H1 (cell line): ENCODE measurements at regions not wholly inside any gene's neighbourhood (a gene's known extent, or its start where the extent isn't known, plus 50 kb on each side); places are given as distances from the start of the nearest gene placed in this dataset.

Experiments used
- CTCF ChIA-PET: fragments of 300-600 bp; sonication (Branson Sonifier 250); formaldehyde crosslinking; loops from one replicate; lab custom pipeline; 2021; ENCODE audit not compliant: partially characterized antibody; lab: Charles Lee
- POLR2A ChIA-PET: fragments of 300-600 bp; sonication (Branson Sonifier 250); formaldehyde crosslinking; loops from one replicate; lab custom pipeline; 2021; ENCODE audit warnings: inconsistent platforms; ENCODE audit not compliant: partially characterized antibody; lab: Charles Lee
- DNase-seq, 2 experiments: peaks; one replicate each; pipeline versions ENCODE4 v3.0.0 to v3.0.0-alpha.2; 2010 to 2022; ENCODE audit warnings: low spot score in 2 of 2, low read depth in 1 of 2, mixed read lengths in 1 of 2
- FAIRE-seq: peaks from 2 replicates; lab custom pipeline; 2011; peaks lifted over from hg19 to GRCh38; lab: Jason Lieb, UNC
- H2AFZ ChIP-seq: 2 replicates; pipeline ENCODE4 v1.8.1; 2012; ENCODE audit warnings: low read length, inconsistent platforms
- H2AK5ac ChIP-seq: 2 replicates; pipeline ENCODE4 v1.6.1; 2013; ENCODE audit warnings: low read depth, low read length
- H2BK120ac ChIP-seq: replicated peaks from 2 replicates; pipeline ENCODE3; 2013; ENCODE audit warnings: low read depth, low read length, inconsistent platforms
- H2BK12ac ChIP-seq: 2 replicates; pipeline ENCODE4 v1.6.1; 2013; ENCODE audit warnings: low read depth, low read length
- H2BK15ac ChIP-seq: 2 replicates; pipeline ENCODE4 v1.6.1; 2013; ENCODE audit warnings: low read length
- H2BK20ac ChIP-seq: 2 replicates; pipeline ENCODE4 v1.6.1; 2013; ENCODE audit warnings: low read length
- H2BK5ac ChIP-seq: 2 replicates; pipeline ENCODE4 v1.6.1; 2013; ENCODE audit warnings: low read depth, low read length
- H3K14ac ChIP-seq: 2 replicates; pipeline ENCODE4 v1.6.1; 2013; ENCODE audit warnings: inconsistent platforms; ENCODE audit not compliant: insufficient read length
- H3K18ac ChIP-seq: 2 replicates; pipeline ENCODE4 v1.6.1; 2013; ENCODE audit warnings: low read length; ENCODE audit errors: extremely low read depth
- H3K23ac ChIP-seq: 2 replicates; pipeline ENCODE4 v1.6.1; 2013; ENCODE audit warnings: inconsistent platforms; ENCODE audit not compliant: insufficient read length
- H3K23me2 ChIP-seq: 2 replicates; pipeline ENCODE4 v1.6.1; 2013; ENCODE audit warnings: low read depth, low read length
- H3K27ac ChIP-seq: 2 replicates; pipeline ENCODE4 v1.6.1; 2011; ENCODE audit warnings: low read depth, low read length, inconsistent platforms
- H3K27me3 ChIP-seq, 4 experiments: replicated peaks in 1 of 4; 1 replicate in 1 of 4; 2 replicates in 3 of 4; pipeline versions ENCODE4 v1.6.1 to v1.8.1; 2011 to 2013; ENCODE audit warnings: low read length in 3 of 4, mild to moderate bottlenecking in 3 of 4, inconsistent platforms in 2 of 4, mixed read lengths in 2 of 4, moderate library complexity in 1 of 4; ENCODE audit not compliant: control insufficient read depth in 3 of 4, insufficient read depth in 3 of 4; ENCODE audit errors: extremely low read depth in 1 of 4
- H3K36me3 ChIP-seq, 4 experiments: 2 replicates each; pipeline versions ENCODE4 v1.6.1 to v1.8.1; 2011 to 2013; ENCODE audit warnings: mild to moderate bottlenecking in 4 of 4, low read length in 3 of 4, moderate library complexity in 2 of 4, control low read depth in 1 of 4, inconsistent platforms in 1 of 4; ENCODE audit not compliant: insufficient read depth in 4 of 4, control insufficient read depth in 2 of 4
- H3K4ac ChIP-seq: replicated peaks from 2 replicates; pipeline ENCODE3; 2013; ENCODE audit warnings: low read length, low read depth, mixed read lengths, inconsistent platforms; ENCODE audit not compliant: insufficient read length
- H3K4me1 ChIP-seq, 4 experiments: replicated peaks in 1 of 4; 1 replicate in 1 of 4; 2 replicates in 3 of 4; pipeline versions ENCODE4 v1.6.1 to v1.8.1; 2011 to 2013; ENCODE audit warnings: low read length in 3 of 4, inconsistent platforms in 2 of 4, mixed read lengths in 1 of 4; ENCODE audit not compliant: insufficient read depth in 4 of 4, control insufficient read depth in 3 of 4
- H3K4me2 ChIP-seq, 2 experiments: 2 replicates each; pipeline versions ENCODE4 v1.6.1 to v1.8.1; 2011 to 2013; ENCODE audit warnings: low read depth in 2 of 2, low read length in 2 of 2, control low read depth in 1 of 2, inconsistent platforms in 1 of 2, mild to moderate bottlenecking in 1 of 2; ENCODE audit not compliant: insufficient read depth in 1 of 2
- H3K4me3 ChIP-seq, 4 experiments: fragments of 200-600, 300-600 bp in 1 of 4; sonication (generic), shearing (Covaris generic), sonication (Bioruptor Twin) in 1 of 4; 2 replicates each; pipeline versions ENCODE4 v1.5.1 to v1.8.1; 2011 to 2016; ENCODE audit warnings: low read length in 4 of 4, low read depth in 3 of 4, control low read depth in 2 of 4, inconsistent platforms in 2 of 4, mild to moderate bottlenecking in 2 of 4, mixed read lengths in 1 of 4, moderate library complexity in 1 of 4; ENCODE audit not compliant: insufficient read depth in 2 of 4; ENCODE audit errors: extremely low read depth in 1 of 4
- H3K56ac ChIP-seq: replicated peaks from 2 replicates; pipeline ENCODE3; 2013; ENCODE audit warnings: low read depth, mild to moderate bottlenecking, mixed read lengths, low read length, inconsistent platforms; ENCODE audit not compliant: insufficient read length
- H3K79me1 ChIP-seq: 2 replicates; pipeline ENCODE4 v1.6.1; 2013; ENCODE audit warnings: low read depth, low read length, control low read depth
- H3K79me2 ChIP-seq, 2 experiments: 2 replicates each; pipeline versions ENCODE4 v1.6.1 to v1.8.1; 2012 to 2013; ENCODE audit warnings: low read length in 2 of 2, mild to moderate bottlenecking in 2 of 2, inconsistent platforms in 1 of 2; ENCODE audit not compliant: insufficient read depth in 2 of 2, control insufficient read depth in 1 of 2
- H3K9ac ChIP-seq, 4 experiments: replicated peaks in 1 of 4; 1 replicate in 1 of 4; 2 replicates in 3 of 4; pipeline versions ENCODE4 v1.6.1 to v1.8.1; 2011 to 2013; ENCODE audit warnings: low read depth in 3 of 4, low read length in 3 of 4, control low read depth in 2 of 4, mild to moderate bottlenecking in 2 of 4, moderate library complexity in 2 of 4, inconsistent platforms in 1 of 4; ENCODE audit errors: extremely low read depth in 1 of 4
- H3K9me3 ChIP-seq, 2 experiments: 2 replicates each; pipeline versions ENCODE4 v1.6.1 to v1.8.1; 2012 to 2013; ENCODE audit warnings: mild to moderate bottlenecking in 2 of 2, moderate library complexity in 2 of 2, control low read depth in 1 of 2, inconsistent platforms in 1 of 2, low read depth in 1 of 2, low read length in 1 of 2, mixed read lengths in 1 of 2; ENCODE audit not compliant: insufficient read depth in 2 of 2
- H4K20me1 ChIP-seq, 2 experiments: replicated peaks in 1 of 2; 2 replicates each; pipeline versions ENCODE3 to v1.8.1; 2011 to 2013; ENCODE audit warnings: inconsistent platforms in 2 of 2, low read length in 2 of 2, mild to moderate bottlenecking in 1 of 2; ENCODE audit not compliant: insufficient read depth in 2 of 2, control insufficient read depth in 1 of 2
- H4K5ac ChIP-seq: 2 replicates; pipeline ENCODE4 v1.6.1; 2013; ENCODE audit warnings: low read length, low read depth, mixed read lengths, inconsistent platforms; ENCODE audit not compliant: insufficient read length
- H4K8ac ChIP-seq: 2 replicates; pipeline ENCODE4 v1.8.0; 2013; ENCODE audit warnings: mild to moderate bottlenecking, moderate library complexity, low read length, inconsistent platforms; ENCODE audit not compliant: insufficient read depth; ENCODE audit errors: extremely low read depth
- H4K91ac ChIP-seq: replicated peaks from 2 replicates; pipeline ENCODE3; 2013; ENCODE audit warnings: low read length, mixed read lengths, inconsistent platforms; ENCODE audit not compliant: insufficient read length
- CBX5 ChIP-seq: fragments of 300-800, 300-1000 bp; sonication (generic); IDR thresholded peaks from 2 replicates; pipeline ENCODE4 v1.7.1; 2016; ENCODE audit warnings: antibody characterized with exemption, low read length, low read depth
- NRF1 ChIP-seq: IDR thresholded peaks from 2 replicates; pipeline ENCODE4 v1.6.1; 2011; ENCODE audit warnings: mild to moderate bottlenecking, low read depth, low read length, improper control_type of control experiment
- SP4 ChIP-seq: IDR thresholded peaks from 2 replicates; pipeline ENCODE4 v1.6.1; 2012; ENCODE audit warnings: low read length, inconsistent platforms
- WGBS, 2 experiments: shearing (Covaris generic) in 1 of 2; methylation state at CpG; one replicate each; pipeline versions ENCODE4 v1.1.6 to v1.1.7; 2013 to 2015; ENCODE audit warnings: low lambda C conversion rate in 2 of 2, mixed read lengths in 2 of 2, inconsistent platforms in 1 of 2, low coverage in 1 of 2, missing lambda C conversion rate in 1 of 2; ENCODE audit not compliant: insufficient replicate concordance in 2 of 2, insufficient coverage in 1 of 2, insufficient read length in 1 of 2; ENCODE audit errors: extremely low coverage in 1 of 2, missing lambda C conversion rate in 1 of 2; 5-methylcytosine and 5-hydroxymethylcytosine counted together

DNA sequence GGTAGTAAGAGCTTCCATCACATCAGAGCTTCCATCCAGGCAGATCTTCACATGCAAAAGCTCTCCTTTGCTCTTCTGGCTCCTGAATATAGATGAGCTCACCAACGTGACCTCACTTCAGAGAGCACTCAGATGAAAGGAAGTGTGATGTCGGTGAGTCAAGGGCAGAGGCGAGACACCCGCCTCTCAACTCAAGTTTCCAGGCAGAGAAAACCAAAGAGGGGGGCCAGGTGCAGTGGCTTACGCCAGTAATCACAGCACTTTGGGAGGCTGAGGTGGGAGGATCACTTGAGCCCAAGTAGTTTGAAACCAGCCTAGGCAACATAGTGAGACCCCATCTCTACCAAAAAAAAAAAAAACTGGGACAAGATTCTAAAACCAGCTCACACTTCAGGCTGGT lies 126.9 kb downstream of the DUSP6 start:
- 67% methylated on average over 5 of the region's 5 CpGs; no CpG with 5 or more reads in 1 of the 2 experiments for WGBS, 2 experiments
- Histone ChIP-seq H3K9ac (no peak overlapping the region), H3K4ac (no peak overlapping the region), H3K36me3 (no peaks in the 10 kb centered on the region), H3K79me1 (no peaks in the 10 kb centered on the region), H3K79me2 (no peaks in the 10 kb centered on the region), H2AK5ac (no peak overlapping the region; the same call in 1 of the 2 replicates), H3K27me3 (no peaks in the 10 kb centered on the region), H4K91ac (peak overlapping the region; percentile 88), H3K14ac (no peak overlapping the region), H2AFZ (peak overlapping the region; percentile 47; the same call in 1 of the 2 replicates), H3K18ac (peak overlapping the region; percentile 42; the same call in 1 of the 2 replicates), H2BK120ac (no peak overlapping the region), H3K27ac (no peak overlapping the region), H3K4me2 (peak overlapping the region; percentile 40 to 60; a peak in 3 of 4 replicates), H3K23ac (no peak overlapping the region), H2BK5ac (peak overlapping the region; percentile 67; the same call in 1 of the 2 replicates), H2BK15ac (peak overlapping the region; percentile 36; the same call in 1 of the 2 replicates), H2BK12ac (peak overlapping the region; percentile 64; the same call in 1 of the 2 replicates), H3K9me3 (no peaks in the 10 kb centered on the region), H3K23me2 (no peaks in the 10 kb centered on the region), H3K4me3 (peak overlapping the region in 1 of 4 experiments; percentile 3; a peak in 1 of 8 replicates), H4K8ac (no peak overlapping the region), H3K56ac (no peak overlapping the region), H4K5ac (no peak overlapping the region), H2BK20ac (peak overlapping the region; percentile 88), H4K20me1 (no peaks in the 10 kb centered on the region), H3K4me1 (peaks cover 0 to 10% (median 4%) of the 10 kb centered on the region in 4 experiments; a peak in 3 of 7 replicates)
- POLR2A ChIA-PET: interaction anchor here (0.6 to 1.2 kb wide), 6 partner anchors 12 to 145 kb away, joined by 3 to 5 read pairs (median 3); partner anchors contain the start of gene DUSP6
- FAIRE-seq (no peak), DNase-seq (no peak)
- CTCF ChIA-PET: interaction anchor here (0.6 to 1.2 kb wide), 9 partner anchors 27 to 1190 kb away, joined by 3 to 4 read pairs (median 3); no protein-coding TSS in a partner anchor
- no peak for TF ChIP-seq SP4
- TF ChIP-seq NRF1: no peak
- TF ChIP-seq CBX5: no peak
